ENCODE measurements at regions not wholly inside any gene's neighbourhood (a gene's known extent, or its start where the extent isn't known, plus 50 kb on each side); places are given as distances from the start of the nearest gene placed in this dataset.
A peak's percentile ranks its signal among the peaks of the same experiment; 100 is the strongest.

- Histone ChIP-seq H3K9me3 (ENCODE audit: control insufficient read depth in 1 of 2, low read length in 2 of 2) (no peaks in the 10 kb centered on the region), H3K27ac (ENCODE audit: low read length) (no peak overlapping the region), H3K27me3 (ENCODE audit: low read depth, low read length) (no peaks in the 10 kb centered on the region), H3K4me3 (ENCODE audit: low read depth in 1 of 2, low read length in 2 of 2) (no peak overlapping the region), H3K4me1 (ENCODE audit: control insufficient read depth in 1 of 2, insufficient read depth in 2 of 2, low read length in 2 of 2) (peaks cover 21 to 38% of the 10 kb centered on the region in 2 donors), H3K36me3 (ENCODE audit: control insufficient read depth in 1 of 2, insufficient read depth in 2 of 2, low read length in 2 of 2) (no peaks in the 10 kb centered on the region)
Observed at GRCh38 chr13:50518781-50519201, 324.7 kb downstream of the DLEU7 start.

GRCh38 chr13:50519866-50520265, 323.6 kb downstream of the DLEU7 start:
- peaks cover 21 to 37% of the 10 kb centered on the region in 2 donors for H3K4me1 ChIP-seq (ENCODE audit: control insufficient read depth in 1 of 2, insufficient read depth in 2 of 2, low read length in 2 of 2)

GRCh38 chr13:50521006-50521830, 322.3 kb downstream of the DLEU7 start:
- Histone ChIP-seq H3K9me3 (ENCODE audit: control insufficient read depth in 1 of 2, low read length in 2 of 2) (no peaks in the 10 kb centered on the region), H3K4me1 (ENCODE audit: control insufficient read depth in 1 of 2, insufficient read depth in 2 of 2, low read length in 2 of 2) (peaks cover 21 to 37% of the 10 kb centered on the region in 2 donors), H3K27me3 (ENCODE audit: low read depth, low read length) (no peaks in the 10 kb centered on the region), H3K27ac (ENCODE audit: low read length) (no peak overlapping the region), H3K36me3 (ENCODE audit: control insufficient read depth in 1 of 2, insufficient read depth in 2 of 2, low read length in 2 of 2) (no peaks in the 10 kb centered on the region), H3K4me3 (ENCODE audit: low read depth in 1 of 2, low read length in 2 of 2) (no peak overlapping the region)

More at GRCh38 chr13:50519866-50520265, 323.6 kb downstream of the DLEU7 start:
- no peak overlapping the region for H3K4me3 ChIP-seq (ENCODE audit: low read depth in 1 of 2, low read length in 2 of 2)
- H3K36me3 ChIP-seq (ENCODE audit: control insufficient read depth in 1 of 2, insufficient read depth in 2 of 2, low read length in 2 of 2) = no peaks in the 10 kb centered on the region
- H3K27me3 ChIP-seq (ENCODE audit: low read depth, low read length) = no peaks in the 10 kb centered on the region
- H3K9me3 ChIP-seq (ENCODE audit: control insufficient read depth in 1 of 2, low read length in 2 of 2) = no peaks in the 10 kb centered on the region
- H3K27ac ChIP-seq (ENCODE audit: low read length) = no peak overlapping the region

DNA sequence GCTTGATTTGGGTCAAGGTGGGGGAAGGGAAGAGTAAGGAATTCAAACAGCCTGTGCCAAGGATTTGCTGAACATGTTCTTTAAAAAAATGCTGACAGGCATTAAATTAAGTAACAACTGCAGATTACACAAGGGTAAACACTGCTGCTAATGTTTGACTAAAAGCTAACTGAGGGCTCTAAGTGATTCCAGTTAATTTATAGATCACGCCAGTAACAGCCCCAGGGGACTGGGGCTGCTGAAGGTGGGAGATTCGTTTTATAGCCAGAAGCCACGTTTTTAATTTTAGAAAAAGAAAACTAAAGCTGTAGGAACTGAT, 321.7 kb downstream of the DLEU7 start:
- Histone ChIP-seq H3K36me3 (ENCODE audit: control insufficient read depth in 1 of 2, insufficient read depth in 2 of 2, low read length in 2 of 2) (no peaks in the 10 kb centered on the region), H3K27ac (ENCODE audit: low read length) (peak overlapping the region; percentile 26), H3K4me1 (ENCODE audit: control insufficient read depth in 1 of 2, insufficient read depth in 2 of 2, low read length in 2 of 2) (peaks cover 21 to 36% of the 10 kb centered on the region in 2 donors), H3K4me3 (ENCODE audit: low read depth in 1 of 2, low read length in 2 of 2) (no peak overlapping the region), H3K27me3 (ENCODE audit: low read depth, low read length) (no peaks in the 10 kb centered on the region), H3K9me3 (ENCODE audit: control insufficient read depth in 1 of 2, low read length in 2 of 2) (no peaks in the 10 kb centered on the region)

- H3K9me3 ChIP-seq (ENCODE audit: control insufficient read depth in 1 of 2, low read length in 2 of 2) = no peaks in the 10 kb centered on the region
- no peak overlapping the region for H3K27ac ChIP-seq (ENCODE audit: low read length)
- H3K27me3 ChIP-seq (ENCODE audit: low read depth, low read length) = no peaks in the 10 kb centered on the region
- H3K4me3 ChIP-seq (ENCODE audit: low read depth in 1 of 2, low read length in 2 of 2) = no peak overlapping the region
- no peaks in the 10 kb centered on the region for H3K36me3 ChIP-seq (ENCODE audit: control insufficient read depth in 1 of 2, insufficient read depth in 2 of 2, low read length in 2 of 2)
- H3K4me1 ChIP-seq (ENCODE audit: control insufficient read depth in 1 of 2, insufficient read depth in 2 of 2, low read length in 2 of 2) = peaks cover 21 to 40% of the 10 kb centered on the region in 2 donors
Observed at GRCh38 chr13:50522506-50522905, 321.0 kb downstream of the DLEU7 start.

GRCh38 chr13:50523307-50523706, 320.2 kb downstream of the DLEU7 start:
- peaks cover 21 to 39% of the 10 kb centered on the region in 2 donors for H3K4me1 ChIP-seq (ENCODE audit: control insufficient read depth in 1 of 2, insufficient read depth in 2 of 2, low read length in 2 of 2)

GRCh38 chr13:50524560-50524959, 318.9 kb downstream of the DLEU7 start:
- Histone ChIP-seq H3K27ac (ENCODE audit: low read length) (no peak overlapping the region), H3K27me3 (ENCODE audit: low read depth, low read length) (no peaks in the 10 kb centered on the region), H3K36me3 (ENCODE audit: control insufficient read depth in 1 of 2, insufficient read depth in 2 of 2, low read length in 2 of 2) (peaks cover 0 to 1% of the 10 kb centered on the region in 2 donors), H3K4me3 (ENCODE audit: low read depth in 1 of 2, low read length in 2 of 2) (no peak overlapping the region), H3K9me3 (ENCODE audit: control insufficient read depth in 1 of 2, low read length in 2 of 2) (no peaks in the 10 kb centered on the region), H3K4me1 (ENCODE audit: control insufficient read depth in 1 of 2, insufficient read depth in 2 of 2, low read length in 2 of 2) (peaks cover 21 to 39% of the 10 kb centered on the region in 2 donors)

More at GRCh38 chr13:50523307-50523706, 320.2 kb downstream of the DLEU7 start:
- Histone ChIP-seq H3K4me3 (ENCODE audit: low read depth in 1 of 2, low read length in 2 of 2) (no peak overlapping the region), H3K36me3 (ENCODE audit: control insufficient read depth in 1 of 2, insufficient read depth in 2 of 2, low read length in 2 of 2) (no peaks in the 10 kb centered on the region), H3K27me3 (ENCODE audit: low read depth, low read length) (no peaks in the 10 kb centered on the region), H3K9me3 (ENCODE audit: control insufficient read depth in 1 of 2, low read length in 2 of 2) (no peaks in the 10 kb centered on the region), H3K27ac (ENCODE audit: low read length) (no peak overlapping the region)

DNA sequence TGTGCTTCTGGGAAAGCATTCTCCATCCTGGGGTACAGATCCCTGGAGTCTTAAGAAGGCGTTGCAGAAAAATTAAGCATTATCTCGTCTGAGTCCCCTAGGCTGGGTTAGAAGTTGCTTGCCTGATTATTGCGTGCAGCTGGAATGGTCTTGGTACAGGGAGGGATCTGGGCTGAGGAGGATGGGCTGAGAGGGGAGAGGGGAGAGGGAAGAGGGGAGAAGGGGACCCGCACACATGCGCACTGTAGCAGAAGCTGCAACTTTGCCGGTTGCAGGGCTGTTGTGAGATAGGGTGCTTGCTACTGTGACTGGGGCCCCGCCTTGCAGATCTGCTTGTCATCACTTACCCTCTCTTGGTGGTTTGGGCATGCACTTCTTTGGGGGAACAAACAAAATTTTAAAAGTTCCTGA, 316.8 kb downstream of the DLEU7 start:
- Histone ChIP-seq H3K4me3 (ENCODE audit: low read depth in 1 of 2, low read length in 2 of 2) (no peak overlapping the region), H3K4me1 (ENCODE audit: control insufficient read depth in 1 of 2, insufficient read depth in 2 of 2, low read length in 2 of 2) (peaks cover 12 to 37% of the 10 kb centered on the region in 2 donors), H3K36me3 (ENCODE audit: control insufficient read depth in 1 of 2, insufficient read depth in 2 of 2, low read length in 2 of 2) (peaks cover 0 to 4% of the 10 kb centered on the region in 2 donors), H3K9me3 (ENCODE audit: control insufficient read depth in 1 of 2, low read length in 2 of 2) (no peaks in the 10 kb centered on the region), H3K27me3 (ENCODE audit: low read depth, low read length) (no peaks in the 10 kb centered on the region), H3K27ac (ENCODE audit: low read length) (no peak overlapping the region)

DNA sequence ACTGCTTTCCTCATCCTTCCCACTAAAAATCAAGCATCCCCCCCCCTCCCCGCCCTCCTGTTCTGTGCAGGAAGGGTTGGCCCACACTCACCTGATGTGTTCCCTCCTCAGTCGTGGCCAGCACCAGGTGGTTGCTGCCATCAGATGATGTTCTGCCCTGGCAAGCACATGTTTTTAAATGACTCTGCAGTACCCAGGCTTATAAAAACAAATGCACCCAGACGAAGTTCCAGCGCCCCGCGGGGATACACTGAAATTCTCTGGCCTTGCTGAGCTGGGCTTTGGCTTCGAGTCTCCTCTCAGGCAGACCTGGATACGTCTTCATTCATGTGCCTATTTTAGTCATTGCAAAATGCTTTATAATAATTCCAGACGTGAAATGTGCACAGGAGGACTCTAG, 316.3 kb downstream of the DLEU7 start:
- Histone ChIP-seq H3K9me3 (ENCODE audit: control insufficient read depth in 1 of 2, low read length in 2 of 2) (no peaks in the 10 kb centered on the region), H3K27me3 (ENCODE audit: low read depth, low read length) (no peaks in the 10 kb centered on the region), H3K4me1 (ENCODE audit: control insufficient read depth in 1 of 2, insufficient read depth in 2 of 2, low read length in 2 of 2) (peaks cover 7 to 33% of the 10 kb centered on the region in 2 donors), H3K4me3 (ENCODE audit: low read depth in 1 of 2, low read length in 2 of 2) (no peak overlapping the region), H3K36me3 (ENCODE audit: control insufficient read depth in 1 of 2, insufficient read depth in 2 of 2, low read length in 2 of 2) (peaks cover 0 to 4% of the 10 kb centered on the region in 2 donors), H3K27ac (ENCODE audit: low read length) (no peak overlapping the region)

- peaks cover 0 to 4% of the 10 kb centered on the region in 2 donors for H3K36me3 ChIP-seq (ENCODE audit: control insufficient read depth in 1 of 2, insufficient read depth in 2 of 2, low read length in 2 of 2)
- H3K27ac ChIP-seq (ENCODE audit: low read length) = peak overlapping the region; percentile 61
- H3K4me1 ChIP-seq (ENCODE audit: control insufficient read depth in 1 of 2, insufficient read depth in 2 of 2, low read length in 2 of 2) = peaks cover under 1 to 28% of the 10 kb centered on the region in 2 donors
- no peaks in the 10 kb centered on the region for H3K9me3 ChIP-seq (ENCODE audit: control insufficient read depth in 1 of 2, low read length in 2 of 2)
- no peaks in the 10 kb centered on the region for H3K27me3 ChIP-seq (ENCODE audit: low read depth, low read length)
- H3K4me3 ChIP-seq (ENCODE audit: low read depth in 1 of 2, low read length in 2 of 2) = no peak overlapping the region
Observed at GRCh38 chr13:50527612-50528509, 315.6 kb downstream of the DLEU7 start.

- Histone ChIP-seq H3K4me3 (ENCODE audit: low read depth in 1 of 2, low read length in 2 of 2) (peak overlapping the region in 1 of 2 donors; percentile 47), H3K4me1 (ENCODE audit: control insufficient read depth in 1 of 2, insufficient read depth in 2 of 2, low read length in 2 of 2) (peaks cover 0 to 28% of the 10 kb centered on the region in 2 donors), H3K27me3 (ENCODE audit: low read depth, low read length) (no peaks in the 10 kb centered on the region), H3K27ac (ENCODE audit: low read length) (peak overlapping the region; percentile 84), H3K36me3 (ENCODE audit: control insufficient read depth in 1 of 2, insufficient read depth in 2 of 2, low read length in 2 of 2) (peaks cover 0 to 4% of the 10 kb centered on the region in 2 donors), H3K9me3 (ENCODE audit: control insufficient read depth in 1 of 2, low read length in 2 of 2) (no peaks in the 10 kb centered on the region)
Observed at GRCh38 chr13:50529154-50529882, 314.2 kb downstream of the DLEU7 start.

Data from muscle layer of duodenum (tissue), 2 donors.